ENCODE measurements at regions not wholly inside any gene's neighbourhood (a gene's known extent, or its start where the extent isn't known, plus 50 kb on each side); places are given as distances from the start of the nearest gene placed in this dataset.
A peak's percentile ranks its signal among the peaks of the same experiment; 100 is the strongest.

- ATAC-seq (ENCODE audit: poor library complexity) (no peak), DNase-seq (no peak)
- Mint-ChIP-seq H3K27me3 (no peaks in the 10 kb centered on the region), H3K27ac (no peak overlapping the region), H3K9me3 (no peaks in the 10 kb centered on the region), H3K4me1 (ENCODE audit: low read depth) (no peaks in the 10 kb centered on the region), H3K36me3 (ENCODE audit: low read depth) (no peaks in the 10 kb centered on the region), H3K4me3 (no peak overlapping the region)
- Histone ChIP-seq H3K4me3 (ENCODE audit: low read length) (no peak overlapping the region), H3K36me3 (ENCODE audit: insufficient read depth, low read length) (no peaks in the 10 kb centered on the region), H3K27ac (ENCODE audit: low read depth in 1 of 2, low read length in 2 of 2) (no peak overlapping the region), H3K4me1 (ENCODE audit: insufficient read depth, low read length) (no peaks in the 10 kb centered on the region), H3K27me3 (ENCODE audit: control insufficient read depth in 1 of 2, insufficient read depth in 2 of 2, low read length in 2 of 2) (no peaks in the 10 kb centered on the region), H3K9me3 (ENCODE audit: control insufficient read depth in 1 of 2, insufficient read depth in 1 of 2, low read length in 2 of 2) (no peaks in the 10 kb centered on the region)
- POLR2A ChIA-PET: no interaction called here
- intact Hi-C loops (cut with DNase I, micrococcal nuclease): no loop called here
- no peak for TF ChIP-seq CTCF (IDR thresholded peaks at IDR 0.05)
- CTCF ChIA-PET: no interaction called here
Observed at GRCh38 chr6:44608175-44608574, 220.7 kb downstream of the CDC5L start.

- H3K9me3 Mint-ChIP-seq: no peaks in the 10 kb centered on the region
- CTCF ChIA-PET: no interaction called here
- Histone ChIP-seq H3K4me1 (ENCODE audit: insufficient read depth, low read length) (no peaks in the 10 kb centered on the region), H3K36me3 (ENCODE audit: insufficient read depth, low read length) (no peaks in the 10 kb centered on the region), H3K27me3 (ENCODE audit: control insufficient read depth in 1 of 2, insufficient read depth in 2 of 2, low read length in 2 of 2) (no peaks in the 10 kb centered on the region), H3K9me3 (ENCODE audit: control insufficient read depth in 1 of 2, insufficient read depth in 1 of 2, low read length in 2 of 2) (no peaks in the 10 kb centered on the region), H3K4me3 (ENCODE audit: low read length) (no peak overlapping the region), H3K27ac (ENCODE audit: low read depth in 1 of 2, low read length in 2 of 2) (no peak overlapping the region)
- ATAC-seq (ENCODE audit: poor library complexity) (no peak), DNase-seq (no peak)
- no peaks in the 10 kb centered on the region for H3K27me3 Mint-ChIP-seq
- no peaks in the 10 kb centered on the region for H3K36me3 Mint-ChIP-seq (ENCODE audit: low read depth)
- POLR2A ChIA-PET: no interaction called here
- no peak overlapping the region for H3K4me3 Mint-ChIP-seq
- no peak overlapping the region for H3K27ac Mint-ChIP-seq
- H3K4me1 Mint-ChIP-seq (ENCODE audit: low read depth): no peaks in the 10 kb centered on the region
- no peak for TF ChIP-seq CTCF (IDR thresholded peaks at IDR 0.05)
- intact Hi-C loops (cut with DNase I, micrococcal nuclease): no loop called here
Observed at GRCh38 chr6:44609051-44609612, 221.6 kb downstream of the CDC5L start.

GRCh38 chr6:44614396-44614795 is 226.9 kb downstream of the CDC5L start:
- no peaks in the 10 kb centered on the region for H3K9me3 ChIP-seq (ENCODE audit: control insufficient read depth in 1 of 2, insufficient read depth in 1 of 2, low read length in 2 of 2)
- no peak overlapping the region for H3K4me3 Mint-ChIP-seq
- H3K27ac ChIP-seq (ENCODE audit: low read depth in 1 of 2, low read length in 2 of 2): no peak overlapping the region
- no peaks in the 10 kb centered on the region for H3K36me3 Mint-ChIP-seq (ENCODE audit: low read depth)
- H3K9me3 Mint-ChIP-seq: no peaks in the 10 kb centered on the region
- no peaks in the 10 kb centered on the region for H3K4me1 Mint-ChIP-seq (ENCODE audit: low read depth)
- H3K4me1 ChIP-seq (ENCODE audit: insufficient read depth, low read length): no peaks in the 10 kb centered on the region
- H3K27ac Mint-ChIP-seq: no peak overlapping the region
- DNase-seq (peak in 1 of 14 experiments; percentile 5), ATAC-seq (ENCODE audit: poor library complexity) (no peak)
- no peaks in the 10 kb centered on the region for H3K27me3 Mint-ChIP-seq
- H3K27me3 ChIP-seq (ENCODE audit: control insufficient read depth in 1 of 2, insufficient read depth in 2 of 2, low read length in 2 of 2): peaks cover 0 to 2% of the 10 kb centered on the region in 2 experiments
- ChIA-PET POLR2A (no interaction called here), CTCF (interaction anchor here (0.9 kb wide), 1 partner anchor 1100 kb away, joined by 3 read pairs; no protein-coding TSS in a partner anchor)
- TF ChIP-seq CTCF (IDR thresholded peaks at IDR 0.05): no peak
- H3K4me3 ChIP-seq (ENCODE audit: low read length): no peak overlapping the region
- intact Hi-C loops (cut with DNase I, micrococcal nuclease): no loop called here
- H3K36me3 ChIP-seq (ENCODE audit: insufficient read depth, low read length): no peaks in the 10 kb centered on the region
